ENCODE measurements at regions not wholly inside any gene's neighbourhood (a gene's known extent, or its start where the extent isn't known, plus 50 kb on each side); places are given as distances from the start of the nearest gene placed in this dataset.

- TF ChIP-seq POLR2A (IDR thresholded peaks at IDR 0.05) (no peak), CTCF (IDR thresholded peaks at IDR 0.05) (peak; percentile 56 to 73 (median 64))
Measured at GRCh38 chr15:70466895-70467529, 296.3 kb downstream of the UACA start.
